Right lung (tissue), 2 donors: ENCODE measurements at regions not wholly inside any gene's neighbourhood (a gene's known extent, or its start where the extent isn't known, plus 50 kb on each side); places are given as distances from the start of the nearest gene placed in this dataset.
"Not testable (repeated sequence)": the region's sequence is repeated elsewhere in the genome, so short reads cannot be mapped to it uniquely, and the experiment has no call there.

Experiments used
- DNase-seq, 2 donors: peaks; one replicate each; pipeline ENCODE4 v3.0.0-alpha.2; 2013

DNA sequence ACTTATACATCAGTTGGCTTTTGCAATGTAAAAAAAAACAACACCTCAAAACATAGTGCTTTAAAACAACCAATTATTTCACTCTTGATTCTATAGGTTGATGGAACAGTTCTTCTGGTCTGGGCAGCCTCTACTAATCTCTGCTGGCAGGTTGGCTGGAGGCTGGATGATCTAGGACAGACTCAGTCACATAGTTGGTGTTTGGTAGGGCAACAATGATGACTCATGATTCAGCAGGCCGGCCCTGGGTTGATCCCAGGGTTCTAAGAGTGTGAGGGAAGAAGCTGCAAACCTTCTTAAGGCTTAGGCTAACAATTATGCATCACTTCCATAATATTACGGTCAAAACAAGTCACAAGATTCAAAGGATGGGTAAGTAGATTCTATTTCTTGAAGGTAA is 558.2 kb downstream of the ZNF674 start:
- no peak for DNase-seq

- DNase-seq: no peak
These were observed 559.1 kb downstream of the ZNF674 start for GRCh38 chrX:45986081-45986480.

DNA sequence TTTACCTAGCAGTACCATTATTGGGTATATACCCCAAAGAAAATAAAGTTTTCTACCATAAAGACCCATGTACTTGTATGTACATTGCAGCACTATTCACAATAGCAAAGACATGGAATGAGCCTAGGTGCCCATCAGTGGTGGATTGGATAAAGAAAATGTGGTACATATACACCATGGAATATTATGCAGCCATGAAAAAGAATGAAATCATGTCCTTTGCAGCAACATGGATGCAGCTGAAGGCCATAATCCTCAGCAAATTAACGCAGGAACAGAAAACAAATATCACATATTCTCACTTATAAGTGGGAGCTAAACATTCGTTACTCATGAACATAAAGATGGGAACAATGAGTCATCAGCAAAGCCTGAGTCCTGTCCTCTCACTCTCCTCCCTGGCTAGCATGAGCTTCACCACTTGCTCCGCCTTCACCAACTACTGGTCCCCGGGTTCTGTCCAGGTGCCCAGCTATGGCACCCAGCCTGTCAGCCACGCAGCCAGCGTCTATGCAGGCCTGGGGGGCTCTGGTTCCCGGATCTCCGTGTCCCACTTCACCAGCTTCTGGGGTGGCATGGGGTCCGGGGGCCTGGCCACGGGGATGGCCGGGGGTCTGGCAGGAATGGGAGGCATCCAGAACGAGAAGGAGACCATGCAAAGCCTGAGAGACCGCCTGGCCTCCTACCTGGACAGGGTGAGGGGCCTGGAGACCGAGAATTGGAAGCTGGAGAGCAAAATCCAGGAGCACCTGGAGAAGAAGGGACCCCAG is 562.1 kb downstream of the ZNF674 start:
- DNase-seq: not testable (repeated sequence)

DNA sequence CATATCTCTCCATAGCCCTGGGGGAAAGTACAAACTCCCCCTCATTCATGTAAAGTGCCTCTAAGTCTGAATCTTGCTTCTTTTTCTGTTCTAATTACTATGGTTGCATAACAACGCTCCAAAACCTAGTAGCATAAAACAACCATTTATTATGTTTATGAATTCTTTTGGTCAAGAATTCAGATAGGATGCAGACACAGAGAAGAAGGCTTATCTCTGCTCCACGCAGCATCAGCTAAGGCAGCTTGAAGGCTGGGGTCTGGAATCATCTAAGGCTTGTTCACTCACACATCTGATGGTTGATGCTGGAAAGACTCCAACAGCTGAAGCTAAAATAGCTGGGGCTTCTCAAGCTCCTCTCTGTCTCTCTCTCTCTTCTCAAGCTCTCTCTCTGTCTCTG is 564.5 kb downstream of the ZNF674 start:
- no peak for DNase-seq

DNA sequence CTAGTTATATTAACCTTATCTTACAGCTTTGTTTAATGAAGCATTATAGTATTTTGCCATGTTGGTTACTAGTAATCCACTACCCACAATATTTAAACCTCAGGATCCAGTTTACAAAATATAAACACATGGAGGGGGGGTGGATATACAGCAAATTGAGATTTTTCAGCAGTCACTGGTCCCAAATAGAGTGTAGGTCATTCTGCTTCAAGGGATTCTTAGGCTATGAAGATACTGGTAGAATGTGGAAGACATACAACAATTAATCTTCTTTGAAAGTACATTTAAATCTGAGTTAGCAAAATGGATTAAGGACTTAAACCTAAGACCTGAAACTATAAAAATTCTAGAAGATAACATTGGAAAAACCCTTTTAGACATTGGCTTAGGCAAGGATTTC is 569.6 kb downstream of the ZNF674 start:
- no peak for DNase-seq

- no peak for DNase-seq
These were observed 572.6 kb downstream of the ZNF674 start for GRCh38 chrX:45972636-45973035.

- DNase-seq: no peak
These were observed 585.7 kb downstream of the ZNF674 start for GRCh38 chrX:45959567-45959966.

- DNase-seq: no peak
These were observed 588.9 kb downstream of the ZNF674 start for GRCh38 chrX:45956191-45956870.

- no peak for DNase-seq
These were observed 589.6 kb downstream of the ZNF674 start for GRCh38 chrX:45955661-45956060.

- DNase-seq: no peak
These were observed 591.2 kb downstream of the ZNF674 start for GRCh38 chrX:45954026-45954425.

GRCh38 chrX:45952030-45952429 is 593.2 kb downstream of the ZNF674 start:
- DNase-seq: no peak

GRCh38 chrX:45935408-45935807 is 609.8 kb downstream of the ZNF674 start:
- DNase-seq: no peak

DNA sequence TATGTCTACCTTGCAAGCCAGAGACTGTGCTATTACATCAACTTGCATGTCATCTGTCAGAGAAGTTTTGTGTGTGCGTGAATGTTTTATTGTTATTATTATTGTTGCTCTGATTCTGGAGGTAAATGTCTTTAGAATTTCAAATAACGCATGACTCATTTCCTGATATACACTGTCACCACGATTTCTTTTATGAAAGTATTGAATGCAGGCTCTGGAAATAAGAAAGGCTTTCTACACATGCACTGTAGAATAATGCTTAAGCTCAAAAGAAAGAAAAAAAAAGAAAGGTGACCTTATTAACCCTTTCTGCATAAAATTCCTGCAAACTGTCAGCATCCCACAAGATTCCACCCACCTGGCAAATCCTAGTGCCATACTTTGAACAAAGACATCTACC is 632.9 kb downstream of the ZNF674 start:
- no peak for DNase-seq

- no peak for DNase-seq
These were observed 637.4 kb downstream of the ZNF674 start for GRCh38 chrX:45907786-45908185.

DNA sequence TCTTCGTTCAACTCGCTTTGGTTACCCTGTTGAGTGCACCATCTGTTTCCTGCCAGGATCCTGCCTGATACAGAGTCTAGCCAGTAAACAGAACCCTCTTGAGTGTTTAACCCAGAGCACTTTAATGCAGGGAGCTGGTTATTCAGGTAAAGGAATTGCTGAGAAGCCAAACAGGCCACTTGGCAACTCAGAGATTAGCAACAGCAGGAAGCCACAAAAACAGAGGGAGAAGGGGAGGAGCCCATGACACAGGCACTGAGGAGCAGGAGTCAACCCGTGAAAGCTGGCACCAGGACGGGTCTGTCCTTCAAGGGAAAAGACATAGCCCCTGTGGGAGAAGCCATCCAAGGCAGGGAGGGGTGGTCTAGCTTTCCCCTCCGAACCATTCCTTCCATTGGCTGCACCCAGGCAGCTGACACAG is 641.4 kb downstream of the ZNF674 start:
- DNase-seq: no peak

DNA sequence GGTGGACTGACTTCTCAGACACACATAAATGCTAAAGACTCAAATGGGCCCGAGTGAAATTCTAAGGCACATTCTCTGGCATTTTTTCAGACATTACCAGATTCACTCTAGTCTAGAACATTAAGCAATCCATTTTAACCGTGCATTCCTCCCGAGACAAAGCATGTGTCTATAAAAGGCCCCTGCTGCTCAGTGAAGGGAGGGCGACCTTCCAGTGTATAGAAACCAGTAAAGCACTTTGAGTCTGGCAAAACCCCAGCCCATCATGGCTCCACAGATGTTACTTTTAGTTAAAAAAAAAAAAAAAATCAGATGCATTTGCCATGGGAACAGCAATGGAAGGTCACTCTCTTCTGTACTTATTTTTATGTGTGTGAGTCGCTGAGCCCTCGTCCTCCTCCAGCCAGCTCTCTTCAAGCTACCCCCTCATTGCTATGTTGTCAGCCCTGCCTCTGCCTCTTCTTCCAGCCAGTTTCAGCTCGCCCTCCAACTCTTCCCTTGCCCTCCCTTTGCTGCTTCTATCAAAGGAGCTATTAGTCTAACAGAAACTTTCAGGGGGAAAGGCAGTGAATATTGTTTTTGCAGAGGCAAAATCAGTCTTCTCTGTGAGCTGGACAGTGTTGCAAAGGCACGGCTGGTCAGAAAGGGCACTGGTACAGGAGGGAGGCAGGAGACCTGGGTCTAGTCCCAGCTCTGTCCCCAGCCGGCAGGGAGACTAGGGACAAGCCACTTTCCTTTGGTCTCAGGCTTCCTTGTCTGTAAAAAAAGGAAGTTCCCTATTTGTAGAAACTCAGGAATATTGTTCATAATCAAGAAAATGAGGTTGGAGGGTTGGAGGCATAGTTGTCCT is 644.2 kb downstream of the ZNF674 start:
- peak; percentile 68 to 74 for DNase-seq

GRCh38 chrX:45894864-45895645 is 650.2 kb downstream of the ZNF674 start:
- no peak for DNase-seq

DNA sequence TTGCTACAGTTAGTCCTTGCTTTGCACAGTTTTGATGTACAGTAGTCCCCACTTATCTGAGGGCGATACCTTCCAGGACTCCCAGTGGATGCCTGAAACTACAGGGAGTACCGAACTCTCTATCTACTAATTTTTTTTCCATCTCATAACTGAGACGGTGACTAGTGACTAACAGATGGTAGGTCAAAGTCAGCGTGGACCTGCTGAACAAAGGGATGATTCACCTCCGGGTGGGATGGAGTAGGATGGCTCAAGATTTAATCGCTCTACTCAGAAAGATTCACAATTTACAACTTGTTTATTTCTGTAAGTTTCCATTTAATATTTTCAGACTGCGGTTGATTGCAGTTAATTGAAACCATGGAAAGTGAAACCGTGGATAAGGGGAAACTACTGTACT is 655.8 kb downstream of the ZNF674 start:
- DNase-seq: no peak

DNA sequence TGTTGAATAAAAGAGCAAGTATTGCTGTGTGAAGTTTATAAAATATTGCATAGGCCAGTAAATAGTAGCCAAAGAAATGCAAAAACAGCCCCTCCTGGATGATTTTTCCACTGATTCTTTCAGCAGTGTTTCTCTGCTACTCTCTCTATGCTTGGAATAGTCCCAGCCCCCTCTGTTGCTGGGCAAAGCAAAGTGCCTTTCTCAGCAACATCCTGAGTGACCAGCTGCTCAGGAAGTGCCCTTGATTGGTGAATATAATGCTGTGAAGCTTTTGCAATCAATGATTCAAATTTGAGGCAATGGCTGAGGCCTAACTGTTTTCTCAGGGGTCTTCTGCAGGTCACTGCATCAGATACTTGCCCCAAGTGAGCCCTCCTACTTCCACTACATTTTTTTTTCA is 656.7 kb downstream of the ZNF674 start:
- peak in 1 of 2 donors; percentile 20 for DNase-seq

DNA sequence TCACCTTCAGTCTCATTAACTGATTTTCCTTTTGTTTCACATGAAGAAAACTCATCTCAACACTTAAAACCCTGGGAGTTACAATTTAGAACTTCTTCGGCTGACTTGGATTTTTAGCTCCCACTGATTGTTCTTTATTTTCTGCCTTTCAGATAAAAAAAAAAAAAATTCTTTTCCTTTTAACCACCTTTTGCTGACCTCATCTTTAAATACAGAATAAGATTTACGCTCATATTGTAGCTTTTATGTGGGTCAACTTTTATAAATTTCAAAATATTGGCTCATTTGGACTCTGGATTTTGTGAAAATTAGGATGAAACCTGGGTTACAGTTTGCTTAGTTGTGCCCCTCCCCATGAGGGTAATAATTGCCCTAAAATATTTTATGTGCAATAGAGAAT is 659.3 kb downstream of the ZNF674 start:
- DNase-seq: no peak

GRCh38 chrX:45879512-45879911 is 665.7 kb downstream of the ZNF674 start:
- no peak for DNase-seq

GRCh38 chrX:45876206-45876605 is 669.0 kb downstream of the ZNF674 start:
- no peak for DNase-seq
